ENCODE measurements at regions not wholly inside any gene's neighbourhood (a gene's known extent, or its start where the extent isn't known, plus 50 kb on each side); places are given as distances from the start of the nearest gene placed in this dataset.

- no peaks in the 10 kb centered on the region for H3K27me3 ChIP-seq
- TF ChIP-seq, protein P1, sequence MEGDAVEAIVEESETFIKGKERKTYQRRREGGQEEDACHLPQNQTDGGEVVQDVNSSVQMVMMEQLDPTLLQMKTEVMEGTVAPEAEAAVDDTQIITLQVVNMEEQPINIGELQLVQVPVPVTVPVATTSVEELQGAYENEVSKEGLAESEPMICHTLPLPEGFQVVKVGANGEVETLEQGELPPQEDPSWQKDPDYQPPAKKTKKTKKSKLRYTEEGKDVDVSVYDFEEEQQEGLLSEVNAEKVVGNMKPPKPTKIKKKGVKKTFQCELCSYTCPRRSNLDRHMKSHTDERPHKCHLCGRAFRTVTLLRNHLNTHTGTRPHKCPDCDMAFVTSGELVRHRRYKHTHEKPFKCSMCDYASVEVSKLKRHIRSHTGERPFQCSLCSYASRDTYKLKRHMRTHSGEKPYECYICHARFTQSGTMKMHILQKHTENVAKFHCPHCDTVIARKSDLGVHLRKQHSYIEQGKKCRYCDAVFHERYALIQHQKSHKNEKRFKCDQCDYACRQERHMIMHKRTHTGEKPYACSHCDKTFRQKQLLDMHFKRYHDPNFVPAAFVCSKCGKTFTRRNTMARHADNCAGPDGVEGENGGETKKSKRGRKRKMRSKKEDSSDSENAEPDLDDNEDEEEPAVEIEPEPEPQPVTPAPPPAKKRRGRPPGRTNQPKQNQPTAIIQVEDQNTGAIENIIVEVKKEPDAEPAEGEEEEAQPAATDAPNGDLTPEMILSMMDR (IDR thresholded peaks at IDR 0.05): no peak
- H3K9me3 ChIP-seq: no peaks in the 10 kb centered on the region
- H3K4me1 ChIP-seq: no peaks in the 10 kb centered on the region
- no peak overlapping the region for H3K4me3 ChIP-seq
- H3K36me3 ChIP-seq: no peaks in the 10 kb centered on the region
- H3K27ac ChIP-seq: no peak overlapping the region
- DNase-seq (ENCODE audit: low spot score): no peak
These were observed 221.2 kb downstream of the GABRG2 start for GRCh38 chr5:162288647-162289296.

GRCh38 chr5:162289489-162289888 is 221.9 kb downstream of the GABRG2 start:
- H3K4me3 ChIP-seq: no peak overlapping the region
- TF ChIP-seq, protein P1 (IDR thresholded peaks at IDR 0.05): no peak
- H3K36me3 ChIP-seq: no peaks in the 10 kb centered on the region
- H3K27me3 ChIP-seq: no peaks in the 10 kb centered on the region
- DNase-seq (ENCODE audit: low spot score): no peak
- H3K4me1 ChIP-seq: no peaks in the 10 kb centered on the region
- H3K27ac ChIP-seq: no peak overlapping the region
- no peaks in the 10 kb centered on the region for H3K9me3 ChIP-seq

GRCh38 chr5:162299793-162300192 is 232.2 kb downstream of the GABRG2 start:
- TF ChIP-seq, protein P1 (IDR thresholded peaks at IDR 0.05): no peak
- Histone ChIP-seq H3K27me3 (no peaks in the 10 kb centered on the region), H3K4me3 (no peak overlapping the region)

DNA sequence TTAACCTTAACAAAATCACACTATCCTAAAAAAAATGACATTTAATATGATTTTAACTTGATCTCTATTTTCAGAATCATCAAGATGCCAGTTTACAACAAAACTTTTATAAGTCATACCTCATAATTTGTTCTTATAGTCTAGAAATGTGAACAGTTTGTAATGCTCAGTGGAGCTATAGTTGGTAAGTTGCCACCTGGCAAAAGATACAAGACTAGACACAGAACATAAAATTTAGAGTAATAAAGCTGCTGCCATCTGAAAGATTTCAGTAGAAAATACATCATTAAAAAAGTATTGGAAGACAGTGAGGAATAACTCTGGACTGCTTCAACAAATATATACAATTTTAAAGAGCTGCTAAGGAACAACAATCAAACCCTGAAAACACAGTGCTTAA is 233.8 kb downstream of the GABRG2 start:
- H3K36me3 ChIP-seq: no peaks in the 10 kb centered on the region
- H3K4me1 ChIP-seq: no peaks in the 10 kb centered on the region
- H3K27me3 ChIP-seq: no peaks in the 10 kb centered on the region
- H3K9me3 ChIP-seq: no peaks in the 10 kb centered on the region
- TF ChIP-seq, protein P1 (IDR thresholded peaks at IDR 0.05): no peak
- no peak for DNase-seq (ENCODE audit: low spot score)
- no peak overlapping the region for H3K27ac ChIP-seq
- no peak overlapping the region for H3K4me3 ChIP-seq

More at GRCh38 chr5:162299793-162300192, 232.2 kb downstream of the GABRG2 start:
- Histone ChIP-seq H3K9me3 (no peaks in the 10 kb centered on the region), H3K27ac (no peak overlapping the region), H3K4me1 (no peaks in the 10 kb centered on the region), H3K36me3 (no peaks in the 10 kb centered on the region)
- DNase-seq (ENCODE audit: low spot score): no peak

DNA sequence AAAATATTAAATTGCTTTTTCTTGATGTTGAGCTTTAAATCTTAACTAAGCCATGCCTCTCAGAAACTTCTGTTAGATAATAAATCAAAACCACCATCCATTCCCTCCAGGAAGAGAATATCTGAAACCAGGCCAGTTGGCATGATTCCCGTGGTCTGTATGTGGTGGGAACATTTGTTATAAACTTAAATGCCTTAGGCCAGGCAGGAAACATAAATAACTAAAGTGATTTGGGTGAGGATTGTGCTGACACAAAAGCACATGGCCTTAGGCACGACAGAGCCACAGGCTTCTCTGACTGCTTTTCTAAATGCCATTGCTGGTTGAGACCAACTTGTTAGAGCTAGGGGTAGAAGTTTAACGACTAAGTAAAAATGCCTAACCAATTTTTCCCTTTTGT is 255.9 kb downstream of the GABRG2 start:
- Histone ChIP-seq H3K36me3 (no peaks in the 10 kb centered on the region), H3K4me1 (no peaks in the 10 kb centered on the region), H3K27ac (no peak overlapping the region), H3K9me3 (no peaks in the 10 kb centered on the region), H3K4me3 (no peak overlapping the region), H3K27me3 (no peaks in the 10 kb centered on the region)
- TF ChIP-seq, protein P1 (IDR thresholded peaks at IDR 0.05): no peak
- no peak for DNase-seq (ENCODE audit: low spot score)

DNA sequence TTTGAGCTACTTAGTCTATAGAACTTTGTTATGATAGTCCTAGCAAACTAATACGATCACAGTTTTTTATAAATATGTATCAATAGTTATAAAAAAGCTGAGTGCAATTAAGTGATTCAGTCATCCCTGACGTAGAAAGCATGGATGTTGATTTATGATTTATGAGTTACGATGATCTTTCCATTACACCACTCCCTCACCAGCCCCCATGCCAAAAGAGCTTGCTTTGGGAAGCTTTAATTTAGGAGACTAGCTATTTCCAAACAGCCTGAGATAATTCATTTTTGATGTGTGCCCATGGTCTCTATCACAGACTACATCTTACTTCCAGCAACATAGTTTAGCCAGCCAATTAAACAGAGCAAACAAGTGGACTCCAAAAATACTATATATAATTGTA is 256.8 kb downstream of the GABRG2 start:
- Histone ChIP-seq H3K9me3 (no peaks in the 10 kb centered on the region), H3K27ac (no peak overlapping the region)

More for the DNA sequence above, 256.8 kb downstream of the GABRG2 start:
- TF ChIP-seq, protein P1 (IDR thresholded peaks at IDR 0.05): no peak
- Histone ChIP-seq H3K36me3 (no peaks in the 10 kb centered on the region), H3K27me3 (no peaks in the 10 kb centered on the region), H3K4me1 (no peaks in the 10 kb centered on the region), H3K4me3 (no peak overlapping the region)
- no peak for DNase-seq (ENCODE audit: low spot score)
